ENCODE measurements at regions not wholly inside any gene's neighbourhood (a gene's known extent, or its start where the extent isn't known, plus 50 kb on each side); places are given as distances from the start of the nearest gene placed in this dataset.

- H3K4me1 ChIP-seq (ENCODE audit: control insufficient read depth, low read depth, low read length): no peaks in the 10 kb centered on the region
- no peaks in the 10 kb centered on the region for H3K79me2 ChIP-seq (ENCODE audit: control insufficient read depth, insufficient read depth, low read length)
- H2AK5ac ChIP-seq (ENCODE audit: low read length): no peak overlapping the region
- no peak overlapping the region for H3K23ac ChIP-seq (ENCODE audit: low read length)
- DNase-seq: no peak
- no peaks in the 10 kb centered on the region for H3K36me3 ChIP-seq (ENCODE audit: control insufficient read depth, insufficient read depth, low read length)
- H4K8ac ChIP-seq (ENCODE audit: low read depth, low read length): no peak overlapping the region
- no peak overlapping the region for H4K5ac ChIP-seq (ENCODE audit: low read length)
- no peak overlapping the region for H3K56ac ChIP-seq (ENCODE audit: low read length)
- no peak overlapping the region for H2BK15ac ChIP-seq (replicated peaks; ENCODE audit: low read depth)
- H3K79me1 ChIP-seq (ENCODE audit: low read length): no peaks in the 10 kb centered on the region
- H3K18ac ChIP-seq (ENCODE audit: low read length): no peak overlapping the region
- H2BK120ac ChIP-seq (ENCODE audit: low read depth, low read length): no peak overlapping the region
- no peak overlapping the region for H3K4ac ChIP-seq (ENCODE audit: low read depth, low read length)
- H3K9ac ChIP-seq (ENCODE audit: low read length): no peak overlapping the region
- H3K4me2 ChIP-seq (ENCODE audit: low read length): no peak overlapping the region
- WGBS (ENCODE audit: extremely low coverage, insufficient coverage, low lambda C conversion rate): no CpG with 5 or more reads among the region's 2 CpGs
- H3K4me3 ChIP-seq (ENCODE audit: low read length): no peak overlapping the region
- no peak overlapping the region for H2BK5ac ChIP-seq (ENCODE audit: low read length)
- H3K27me3 ChIP-seq (ENCODE audit: insufficient read depth, low read length, poor library complexity): no peaks in the 10 kb centered on the region
- H3K27ac ChIP-seq (ENCODE audit: low read depth, low read length): no peak overlapping the region
These were observed 705.9 kb downstream of the MCTP2 start for GRCh38 chr15:94937242-94937641.

- Histone ChIP-seq H3K79me2 (ENCODE audit: control insufficient read depth, insufficient read depth, low read length) (no peaks in the 10 kb centered on the region), H3K4ac (ENCODE audit: low read depth, low read length) (no peak overlapping the region), H3K56ac (ENCODE audit: low read length) (no peak overlapping the region), H3K79me1 (ENCODE audit: low read length) (no peaks in the 10 kb centered on the region), H3K4me2 (ENCODE audit: low read length) (no peak overlapping the region), H4K8ac (ENCODE audit: low read depth, low read length) (no peak overlapping the region), H3K27me3 (ENCODE audit: insufficient read depth, low read length, poor library complexity) (no peaks in the 10 kb centered on the region), H3K9ac (ENCODE audit: low read length) (no peak overlapping the region), H4K5ac (ENCODE audit: low read length) (no peak overlapping the region), H3K4me1 (ENCODE audit: control insufficient read depth, low read depth, low read length) (no peaks in the 10 kb centered on the region), H2BK5ac (ENCODE audit: low read length) (no peak overlapping the region), H2AK5ac (ENCODE audit: low read length) (no peak overlapping the region), H3K27ac (ENCODE audit: low read depth, low read length) (no peak overlapping the region), H2BK15ac (replicated peaks; ENCODE audit: low read depth) (no peak overlapping the region), H3K36me3 (ENCODE audit: control insufficient read depth, insufficient read depth, low read length) (no peaks in the 10 kb centered on the region), H3K4me3 (ENCODE audit: low read length) (no peak overlapping the region), H3K23ac (ENCODE audit: low read length) (no peak overlapping the region), H3K18ac (ENCODE audit: low read length) (no peak overlapping the region), H2BK120ac (ENCODE audit: low read depth, low read length) (no peak overlapping the region)
- DNase-seq: no peak
These were observed 712.5 kb downstream of the MCTP2 start for GRCh38 chr15:94943888-94944287.

- DNase-seq: peak; percentile 40
- no peak overlapping the region for H2BK15ac ChIP-seq (replicated peaks; ENCODE audit: low read depth)
- no peaks in the 10 kb centered on the region for H3K79me2 ChIP-seq (ENCODE audit: control insufficient read depth, insufficient read depth, low read length)
- H3K4me2 ChIP-seq (ENCODE audit: low read length): no peak overlapping the region
- no peak overlapping the region for H2AK5ac ChIP-seq (ENCODE audit: low read length)
- no peak overlapping the region for H2BK120ac ChIP-seq (ENCODE audit: low read depth, low read length)
- H3K4me1 ChIP-seq (ENCODE audit: control insufficient read depth, low read depth, low read length): no peaks in the 10 kb centered on the region
- no peaks in the 10 kb centered on the region for H3K36me3 ChIP-seq (ENCODE audit: control insufficient read depth, insufficient read depth, low read length)
- no peak overlapping the region for H3K4ac ChIP-seq (ENCODE audit: low read depth, low read length)
- no peak overlapping the region for H3K18ac ChIP-seq (ENCODE audit: low read length)
- H4K5ac ChIP-seq (ENCODE audit: low read length): no peak overlapping the region
- no peak overlapping the region for H3K27ac ChIP-seq (ENCODE audit: low read depth, low read length)
- no peaks in the 10 kb centered on the region for H3K79me1 ChIP-seq (ENCODE audit: low read length)
- no peak overlapping the region for H3K9ac ChIP-seq (ENCODE audit: low read length)
- no peak overlapping the region for H3K56ac ChIP-seq (ENCODE audit: low read length)
- WGBS (ENCODE audit: extremely low coverage, insufficient coverage, low lambda C conversion rate): no CpG with 5 or more reads among the region's 2 CpGs
- H3K4me3 ChIP-seq (ENCODE audit: low read length): no peak overlapping the region
- H3K23ac ChIP-seq (ENCODE audit: low read length): no peak overlapping the region
- H3K27me3 ChIP-seq (ENCODE audit: insufficient read depth, low read length, poor library complexity): no peaks in the 10 kb centered on the region
- H2BK5ac ChIP-seq (ENCODE audit: low read length): no peak overlapping the region
- no peak overlapping the region for H4K8ac ChIP-seq (ENCODE audit: low read depth, low read length)
These were observed 720.2 kb downstream of the MCTP2 start for GRCh38 chr15:94951538-94951937.

- Histone ChIP-seq H2BK5ac (ENCODE audit: low read length) (no peak overlapping the region), H3K27ac (ENCODE audit: low read depth, low read length) (no peak overlapping the region), H2BK120ac (ENCODE audit: low read depth, low read length) (no peak overlapping the region), H3K4me1 (ENCODE audit: control insufficient read depth, low read depth, low read length) (peaks cover 2% of the 10 kb centered on the region), H3K79me2 (ENCODE audit: control insufficient read depth, insufficient read depth, low read length) (no peaks in the 10 kb centered on the region), H3K23ac (ENCODE audit: low read length) (no peak overlapping the region), H2AK5ac (ENCODE audit: low read length) (no peak overlapping the region), H4K8ac (ENCODE audit: low read depth, low read length) (no peak overlapping the region), H3K4me2 (ENCODE audit: low read length) (no peak overlapping the region), H3K79me1 (ENCODE audit: low read length) (no peaks in the 10 kb centered on the region), H3K27me3 (ENCODE audit: insufficient read depth, low read length, poor library complexity) (no peaks in the 10 kb centered on the region), H2BK15ac (replicated peaks; ENCODE audit: low read depth) (no peak overlapping the region), H3K56ac (ENCODE audit: low read length) (no peak overlapping the region), H3K18ac (ENCODE audit: low read length) (no peak overlapping the region), H3K36me3 (ENCODE audit: control insufficient read depth, insufficient read depth, low read length) (no peaks in the 10 kb centered on the region), H3K4me3 (ENCODE audit: low read length) (no peak overlapping the region), H3K9ac (ENCODE audit: low read length) (no peak overlapping the region), H4K5ac (ENCODE audit: low read length) (no peak overlapping the region), H3K4ac (ENCODE audit: low read depth, low read length) (no peak overlapping the region)
- DNase-seq: no peak
These were observed 732.6 kb downstream of the MCTP2 start for GRCh38 chr15:94963953-94964352.

GRCh38 chr15:94965593-94965992, 734.2 kb downstream of the MCTP2 start:
- Histone ChIP-seq H4K5ac (ENCODE audit: low read length) (no peak overlapping the region), H3K79me1 (ENCODE audit: low read length) (no peaks in the 10 kb centered on the region), H2BK15ac (replicated peaks; ENCODE audit: low read depth) (no peak overlapping the region), H4K8ac (ENCODE audit: low read depth, low read length) (no peak overlapping the region), H3K79me2 (ENCODE audit: control insufficient read depth, insufficient read depth, low read length) (no peaks in the 10 kb centered on the region), H3K4ac (ENCODE audit: low read depth, low read length) (no peak overlapping the region), H3K4me2 (ENCODE audit: low read length) (no peak overlapping the region), H3K36me3 (ENCODE audit: control insufficient read depth, insufficient read depth, low read length) (no peaks in the 10 kb centered on the region), H3K27ac (ENCODE audit: low read depth, low read length) (no peak overlapping the region), H2BK120ac (ENCODE audit: low read depth, low read length) (no peak overlapping the region), H3K9ac (ENCODE audit: low read length) (no peak overlapping the region), H3K27me3 (ENCODE audit: insufficient read depth, low read length, poor library complexity) (no peaks in the 10 kb centered on the region), H3K4me1 (ENCODE audit: control insufficient read depth, low read depth, low read length) (peaks cover 2% of the 10 kb centered on the region), H2AK5ac (ENCODE audit: low read length) (no peak overlapping the region), H3K23ac (ENCODE audit: low read length) (no peak overlapping the region), H2BK5ac (ENCODE audit: low read length) (no peak overlapping the region), H3K56ac (ENCODE audit: low read length) (no peak overlapping the region), H3K4me3 (ENCODE audit: low read length) (no peak overlapping the region), H3K18ac (ENCODE audit: low read length) (no peak overlapping the region)
- no peak for DNase-seq
- WGBS (ENCODE audit: extremely low coverage, insufficient coverage, low lambda C conversion rate): no CpG with 5 or more reads among the region's 3 CpGs

- no peak overlapping the region for H4K5ac ChIP-seq (ENCODE audit: low read length)
- H3K18ac ChIP-seq (ENCODE audit: low read length): peak overlapping the region; percentile 56
- H3K79me1 ChIP-seq (ENCODE audit: low read length): no peaks in the 10 kb centered on the region
- H3K23ac ChIP-seq (ENCODE audit: low read length): no peak overlapping the region
- H2BK15ac ChIP-seq (replicated peaks; ENCODE audit: low read depth): no peak overlapping the region
- no peaks in the 10 kb centered on the region for H3K79me2 ChIP-seq (ENCODE audit: control insufficient read depth, insufficient read depth, low read length)
- H3K9ac ChIP-seq (ENCODE audit: low read length): no peak overlapping the region
- no peak overlapping the region for H2BK120ac ChIP-seq (ENCODE audit: low read depth, low read length)
- H3K56ac ChIP-seq (ENCODE audit: low read length): no peak overlapping the region
- no peak overlapping the region for H4K8ac ChIP-seq (ENCODE audit: low read depth, low read length)
- H2BK5ac ChIP-seq (ENCODE audit: low read length): no peak overlapping the region
- H3K4me1 ChIP-seq (ENCODE audit: control insufficient read depth, low read depth, low read length): peaks cover 5% of the 10 kb centered on the region
- no CpG with 5 or more reads among the region's 5 CpGs for WGBS (ENCODE audit: extremely low coverage, insufficient coverage, low lambda C conversion rate)
- no peaks in the 10 kb centered on the region for H3K36me3 ChIP-seq (ENCODE audit: control insufficient read depth, insufficient read depth, low read length)
- DNase-seq: no peak
- H2AK5ac ChIP-seq (ENCODE audit: low read length): no peak overlapping the region
- no peak overlapping the region for H3K4me2 ChIP-seq (ENCODE audit: low read length)
- H3K4me3 ChIP-seq (ENCODE audit: low read length): no peak overlapping the region
- H3K4ac ChIP-seq (ENCODE audit: low read depth, low read length): no peak overlapping the region
- no peaks in the 10 kb centered on the region for H3K27me3 ChIP-seq (ENCODE audit: insufficient read depth, low read length, poor library complexity)
- no peak overlapping the region for H3K27ac ChIP-seq (ENCODE audit: low read depth, low read length)
These were observed 736.8 kb downstream of the MCTP2 start for GRCh38 chr15:94968133-94968532.
